Mesenchymal stem cell (in vitro differentiated cells and primary cell): ENCODE measurements at regions not wholly inside any gene's neighbourhood (a gene's known extent, or its start where the extent isn't known, plus 50 kb on each side); places are given as distances from the start of the nearest gene placed in this dataset.

Experiments used
- DNase-seq: peaks from one replicate; pipeline ENCODE4 v3.0.0-alpha.2; 2013
- H2AFZ ChIP-seq: one replicate; pipeline ENCODE4 v1.6.1; 2013; ENCODE audit warnings: low read depth, mild to moderate bottlenecking, control low read depth, inconsistent platforms, low read length, moderate library complexity
- H2AK5ac ChIP-seq: 2 replicates; pipeline ENCODE4 v1.6.1; 2013; ENCODE audit warnings: low read length, moderate library complexity, mild to moderate bottlenecking, inconsistent platforms; ENCODE audit not compliant: severe bottlenecking
- H2BK120ac ChIP-seq: one replicate; pipeline ENCODE4 v1.6.1; 2013; ENCODE audit warnings: low read depth, mild to moderate bottlenecking, inconsistent platforms, low read length, moderate library complexity
- H2BK12ac ChIP-seq, 2 experiments: one replicate each; pipeline ENCODE4 v1.6.1; 2013; ENCODE audit warnings: inconsistent platforms in 2 of 2, low read length in 2 of 2, mild to moderate bottlenecking in 2 of 2, moderate library complexity in 2 of 2, control low read depth in 1 of 2
- H2BK15ac ChIP-seq: one replicate; pipeline ENCODE4 v1.6.1; 2013; ENCODE audit warnings: mild to moderate bottlenecking, low read depth, inconsistent platforms; ENCODE audit not compliant: poor library complexity, severe bottlenecking
- H2BK5ac ChIP-seq: 2 replicates; pipeline ENCODE4 v1.6.1; 2013; ENCODE audit warnings: low read depth, mild to moderate bottlenecking, low read length, control low read depth, inconsistent platforms; ENCODE audit not compliant: poor library complexity, severe bottlenecking
- H3K14ac ChIP-seq, 2 experiments: one replicate each; pipeline ENCODE4 v1.6.1; 2013; ENCODE audit warnings: inconsistent platforms in 2 of 2, low read length in 2 of 2, control low read depth in 1 of 2, mild to moderate bottlenecking in 1 of 2, moderate library complexity in 1 of 2
- H3K18ac ChIP-seq, 2 experiments: one replicate each; pipeline ENCODE4 v1.6.1; 2013; ENCODE audit warnings: inconsistent platforms in 2 of 2, low read length in 2 of 2, control low read depth in 1 of 2, low read depth in 1 of 2, mild to moderate bottlenecking in 1 of 2
- H3K23ac ChIP-seq, 2 experiments: one replicate each; pipeline ENCODE4 v1.6.1; 2013; ENCODE audit warnings: inconsistent platforms in 2 of 2, low read length in 2 of 2, mild to moderate bottlenecking in 2 of 2, moderate library complexity in 2 of 2, control low read depth in 1 of 2
- H3K27ac ChIP-seq: 2 replicates; pipeline ENCODE4 v1.5.1; 2013; ENCODE audit warnings: mild to moderate bottlenecking, moderate library complexity, low read length, control low read depth, inconsistent platforms; ENCODE audit not compliant: poor library complexity, severe bottlenecking
- H3K27me3 ChIP-seq, 2 experiments: 2 replicates each; pipeline versions ENCODE4 v1.6.1 to v1.7.0; 2013; ENCODE audit warnings: low read length in 2 of 2, mild to moderate bottlenecking in 2 of 2, moderate library complexity in 2 of 2, control low read depth in 1 of 2, inconsistent platforms in 1 of 2; ENCODE audit not compliant: control insufficient read depth in 1 of 2, insufficient read depth in 1 of 2
- H3K36me3 ChIP-seq, 2 experiments: 2 replicates each; pipeline versions ENCODE4 v1.6.1 to v1.7.0; 2013; ENCODE audit warnings: low read length in 2 of 2, control low read depth in 1 of 2, inconsistent platforms in 1 of 2, low read depth in 1 of 2, mild to moderate bottlenecking in 1 of 2; ENCODE audit not compliant: insufficient read depth in 2 of 2, control insufficient read depth in 1 of 2
- H3K4ac ChIP-seq, 2 experiments: one replicate each; pipeline ENCODE4 v1.6.1; 2013; ENCODE audit warnings: inconsistent platforms in 2 of 2, low read length in 2 of 2, mild to moderate bottlenecking in 2 of 2, moderate library complexity in 2 of 2, control low read depth in 1 of 2, low read depth in 1 of 2
- H3K4me1 ChIP-seq: 2 replicates; pipeline ENCODE4 v1.6.1; 2013; ENCODE audit warnings: low read depth, low read length, control low read depth; ENCODE audit not compliant: control insufficient read depth, insufficient read depth
- H3K4me2 ChIP-seq: 2 replicates; pipeline ENCODE4 v1.6.1; 2013; ENCODE audit warnings: low read length, mild to moderate bottlenecking, inconsistent platforms; ENCODE audit not compliant: poor library complexity, severe bottlenecking
- H3K4me3 ChIP-seq, 2 experiments: 2 replicates each; pipeline versions ENCODE4 v1.5.1 to v1.7.0; 2013; ENCODE audit warnings: low read length in 2 of 2, mild to moderate bottlenecking in 2 of 2, control low read depth in 1 of 2, low read depth in 1 of 2; ENCODE audit not compliant: insufficient read depth in 1 of 2
- H3K79me1 ChIP-seq: replicated peaks from 2 replicates; pipeline ENCODE4 v1.6.1; 2013; ENCODE audit warnings: mild to moderate bottlenecking, control low read depth, low read length, inconsistent platforms; ENCODE audit not compliant: poor library complexity, severe bottlenecking
- H3K9ac ChIP-seq: 2 replicates; pipeline ENCODE4 v1.7.0; 2013; ENCODE audit warnings: mild to moderate bottlenecking, low read length, moderate library complexity
- H3K9me3 ChIP-seq: 2 replicates; pipeline ENCODE4 v1.7.0; 2013; ENCODE audit warnings: mild to moderate bottlenecking, low read length; ENCODE audit not compliant: control insufficient read depth
- H4K8ac ChIP-seq: one replicate; pipeline ENCODE4 v1.6.1; 2013; ENCODE audit warnings: inconsistent platforms, mild to moderate bottlenecking, low read length, moderate library complexity
- H4K91ac ChIP-seq: one replicate; pipeline ENCODE4 v1.6.1; 2013; ENCODE audit warnings: mild to moderate bottlenecking, low read length, inconsistent platforms
- WGBS: methylation state at CpG from one replicate; pipeline ENCODE4 v1.1.7; 2013; ENCODE audit warnings: mixed read lengths; 5-methylcytosine and 5-hydroxymethylcytosine counted together

- no peak overlapping the region for H3K14ac ChIP-seq
- no peak overlapping the region for H3K4ac ChIP-seq
- no peak overlapping the region for H4K91ac ChIP-seq
- H3K27me3 ChIP-seq: no peaks in the 10 kb centered on the region
- no peak for DNase-seq
- H3K4me2 ChIP-seq: no peak overlapping the region
- H3K4me3 ChIP-seq: no peak overlapping the region
- H4K8ac ChIP-seq: no peak overlapping the region
- 93% methylated on average over 2 of the region's 3 CpGs for WGBS
- no peaks in the 10 kb centered on the region for H3K36me3 ChIP-seq
- no peak overlapping the region for H3K18ac ChIP-seq
- H3K9me3 ChIP-seq: peaks cover 7% of the 10 kb centered on the region
- no peak overlapping the region for H3K27ac ChIP-seq
- no peak overlapping the region for H2BK15ac ChIP-seq
- H2BK5ac ChIP-seq: no peak overlapping the region
- H3K79me1 ChIP-seq: no peaks in the 10 kb centered on the region
- H3K4me1 ChIP-seq: no peaks in the 10 kb centered on the region
- H2BK120ac ChIP-seq: no peak overlapping the region
- no peak overlapping the region for H2BK12ac ChIP-seq
- H2AFZ ChIP-seq: no peak overlapping the region
- no peak overlapping the region for H3K9ac ChIP-seq
- H3K23ac ChIP-seq: no peak overlapping the region
- H2AK5ac ChIP-seq: no peak overlapping the region
Observed at GRCh38 chr4:97132435-97132834, 1010.8 kb downstream of the STPG2 start.

DNA sequence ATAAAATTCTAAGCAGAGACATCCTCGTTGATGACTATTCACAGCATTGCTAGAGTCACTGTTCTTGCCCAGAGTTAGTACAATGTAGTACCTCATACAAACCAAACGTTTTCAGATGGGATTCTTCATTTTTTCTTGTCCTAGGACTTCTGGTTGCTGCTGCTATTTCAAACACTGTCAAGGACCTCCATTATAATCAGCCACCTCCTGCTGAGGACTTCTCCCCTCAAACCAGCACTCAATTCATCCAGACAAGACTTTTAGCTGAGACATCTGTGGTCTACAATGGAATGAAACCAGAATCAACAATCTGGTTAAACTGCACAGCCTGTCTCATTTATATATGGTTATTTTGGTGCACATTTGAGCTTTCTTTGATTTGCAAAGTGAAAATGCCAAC, 1008.8 kb downstream of the STPG2 start:
- WGBS: 35% methylated on average over 2 of the region's 2 CpGs
- Histone ChIP-seq H3K27me3 (no peaks in the 10 kb centered on the region), H2AK5ac (no peak overlapping the region)

GRCh38 chr4:97139791-97140190, 1003.5 kb downstream of the STPG2 start:
- no peak overlapping the region for H3K23ac ChIP-seq
- no peak overlapping the region for H3K4me3 ChIP-seq

More for the DNA sequence above, 1008.8 kb downstream of the STPG2 start:
- H4K91ac ChIP-seq: no peak overlapping the region
- H3K9me3 ChIP-seq: no peaks in the 10 kb centered on the region
- H3K4ac ChIP-seq: no peak overlapping the region
- H2BK15ac ChIP-seq: no peak overlapping the region
- no peak overlapping the region for H3K18ac ChIP-seq
- no peak overlapping the region for H3K14ac ChIP-seq
- H2BK5ac ChIP-seq: no peak overlapping the region
- H3K4me3 ChIP-seq: no peak overlapping the region
- no peak overlapping the region for H4K8ac ChIP-seq
- no peak overlapping the region for H2BK120ac ChIP-seq
- no peak overlapping the region for H3K23ac ChIP-seq
- H3K4me2 ChIP-seq: no peak overlapping the region
- no peaks in the 10 kb centered on the region for H3K36me3 ChIP-seq
- no peaks in the 10 kb centered on the region for H3K79me1 ChIP-seq
- H2BK12ac ChIP-seq: no peak overlapping the region
- H3K27ac ChIP-seq: no peak overlapping the region
- H2AFZ ChIP-seq: no peak overlapping the region
- no peak overlapping the region for H3K9ac ChIP-seq
- H3K4me1 ChIP-seq: no peaks in the 10 kb centered on the region
- no peak for DNase-seq

GRCh38 chr4:97140545-97140944, 1002.7 kb downstream of the STPG2 start:
- H3K23ac ChIP-seq: no peak overlapping the region
- no peak overlapping the region for H2BK120ac ChIP-seq
- WGBS: 76% methylated on average over 3 of the region's 3 CpGs
- no peak overlapping the region for H3K4ac ChIP-seq
- H3K27me3 ChIP-seq: no peaks in the 10 kb centered on the region
- H3K18ac ChIP-seq: no peak overlapping the region
- no peak overlapping the region for H2AFZ ChIP-seq
- no peak overlapping the region for H2AK5ac ChIP-seq
- no peaks in the 10 kb centered on the region for H3K79me1 ChIP-seq
- no peaks in the 10 kb centered on the region for H3K36me3 ChIP-seq
- H3K27ac ChIP-seq: no peak overlapping the region
- no peak overlapping the region for H3K4me3 ChIP-seq
- H2BK12ac ChIP-seq: no peak overlapping the region
- H4K91ac ChIP-seq: no peak overlapping the region
- no peak overlapping the region for H2BK5ac ChIP-seq
- DNase-seq: no peak
- H3K4me2 ChIP-seq: no peak overlapping the region
- no peaks in the 10 kb centered on the region for H3K4me1 ChIP-seq
- no peak overlapping the region for H4K8ac ChIP-seq
- no peaks in the 10 kb centered on the region for H3K9me3 ChIP-seq
- no peak overlapping the region for H3K14ac ChIP-seq
- no peak overlapping the region for H3K9ac ChIP-seq
- H2BK15ac ChIP-seq: no peak overlapping the region

More at GRCh38 chr4:97139791-97140190, 1003.5 kb downstream of the STPG2 start:
- Histone ChIP-seq H3K18ac (no peak overlapping the region), H3K27ac (no peak overlapping the region), H4K8ac (no peak overlapping the region), H3K9ac (no peak overlapping the region), H3K9me3 (no peaks in the 10 kb centered on the region), H2AK5ac (no peak overlapping the region), H3K36me3 (no peaks in the 10 kb centered on the region), H2BK120ac (no peak overlapping the region), H3K4me1 (no peaks in the 10 kb centered on the region), H3K4me2 (no peak overlapping the region), H2BK15ac (no peak overlapping the region), H2AFZ (no peak overlapping the region), H3K79me1 (no peaks in the 10 kb centered on the region), H3K4ac (no peak overlapping the region), H3K14ac (no peak overlapping the region), H2BK12ac (no peak overlapping the region), H2BK5ac (no peak overlapping the region), H4K91ac (no peak overlapping the region), H3K27me3 (no peaks in the 10 kb centered on the region)
- WGBS: 75% methylated on average over 4 of the region's 4 CpGs
- DNase-seq: no peak
